Neural cell (in vitro differentiated cells): ENCODE measurements at regions not wholly inside any gene's neighbourhood (a gene's known extent, or its start where the extent isn't known, plus 50 kb on each side); places are given as distances from the start of the nearest gene placed in this dataset.

Experiments used
- EP300 ChIP-seq: fragments of 450-650 bp; conservative IDR thresholded peaks from 2 replicates; pipeline ENCODE4 v1.6.1; 2014; ENCODE audit warnings: antibody characterized with exemption, mild to moderate bottlenecking, moderate library complexity; ENCODE audit not compliant: poor library complexity, severe bottlenecking
- MXI1 ChIP-seq: fragments of 450-650 bp; conservative IDR thresholded peaks from 2 replicates; pipeline ENCODE4 v1.6.1; 2014; ENCODE audit warnings: antibody characterized with exemption, mild to moderate bottlenecking; ENCODE audit not compliant: poor library complexity, severe bottlenecking
- POLR2AphosphoS5 ChIP-seq: IDR thresholded peaks from 2 replicates; pipeline ENCODE4 v1.6.1; 2012
- TAF1 ChIP-seq: IDR thresholded peaks from 2 replicates; pipeline ENCODE4 v1.6.1; 2012; ENCODE audit warnings: low read depth
- TF ChIP-seq, protein P1 (sequence below): fragments of 450-650 bp; IDR thresholded peaks from 2 replicates; pipeline ENCODE4 v1.5.1; 2014; ENCODE audit warnings: antibody characterized with exemption, mild to moderate bottlenecking, moderate library complexity; ENCODE audit not compliant: poor library complexity, severe bottlenecking

DNA sequence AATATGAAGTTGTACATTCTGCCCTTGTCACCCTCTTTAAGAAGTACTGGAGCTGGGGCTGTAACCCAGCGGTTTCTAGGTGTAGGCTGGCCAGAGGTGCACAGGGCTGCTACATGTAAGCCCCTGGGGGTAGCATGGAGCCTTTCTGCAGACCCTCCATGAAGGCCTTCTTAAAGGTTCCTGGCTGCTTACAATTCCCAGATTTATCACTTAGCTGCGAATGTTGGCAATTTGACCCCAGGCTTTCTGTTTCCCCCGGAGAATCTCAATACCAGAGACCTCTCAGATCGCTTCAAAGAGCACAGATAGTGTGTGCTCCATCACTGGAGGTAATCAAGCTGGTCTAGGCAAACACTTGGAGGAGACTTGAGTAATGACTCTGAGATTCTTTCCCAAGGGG lies 309.4 kb downstream of the CBLN1 start:
- TF ChIP-seq, protein P1, sequence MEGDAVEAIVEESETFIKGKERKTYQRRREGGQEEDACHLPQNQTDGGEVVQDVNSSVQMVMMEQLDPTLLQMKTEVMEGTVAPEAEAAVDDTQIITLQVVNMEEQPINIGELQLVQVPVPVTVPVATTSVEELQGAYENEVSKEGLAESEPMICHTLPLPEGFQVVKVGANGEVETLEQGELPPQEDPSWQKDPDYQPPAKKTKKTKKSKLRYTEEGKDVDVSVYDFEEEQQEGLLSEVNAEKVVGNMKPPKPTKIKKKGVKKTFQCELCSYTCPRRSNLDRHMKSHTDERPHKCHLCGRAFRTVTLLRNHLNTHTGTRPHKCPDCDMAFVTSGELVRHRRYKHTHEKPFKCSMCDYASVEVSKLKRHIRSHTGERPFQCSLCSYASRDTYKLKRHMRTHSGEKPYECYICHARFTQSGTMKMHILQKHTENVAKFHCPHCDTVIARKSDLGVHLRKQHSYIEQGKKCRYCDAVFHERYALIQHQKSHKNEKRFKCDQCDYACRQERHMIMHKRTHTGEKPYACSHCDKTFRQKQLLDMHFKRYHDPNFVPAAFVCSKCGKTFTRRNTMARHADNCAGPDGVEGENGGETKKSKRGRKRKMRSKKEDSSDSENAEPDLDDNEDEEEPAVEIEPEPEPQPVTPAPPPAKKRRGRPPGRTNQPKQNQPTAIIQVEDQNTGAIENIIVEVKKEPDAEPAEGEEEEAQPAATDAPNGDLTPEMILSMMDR = no peak
- no peak for TF ChIP-seq POLR2AphosphoS5
- TF ChIP-seq TAF1 = no peak
- TF ChIP-seq MXI1 = no peak
- no peak for TF ChIP-seq EP300
